ENCODE measurements at regions not wholly inside any gene's neighbourhood (a gene's known extent, or its start where the extent isn't known, plus 50 kb on each side); places are given as distances from the start of the nearest gene placed in this dataset.
"Not testable (repeated sequence)": the region's sequence is repeated elsewhere in the genome, so short reads cannot be mapped to it uniquely, and the experiment has no call there.

GRCh38 chr3:159675285-159675684 lies 313.4 kb upstream of the IL12A start:
- Histone ChIP-seq H3K4me1 (ENCODE audit: control insufficient read depth in 1 of 2, insufficient read depth in 2 of 2, low read length in 2 of 2) (no peaks in the 10 kb centered on the region), H3K36me3 (ENCODE audit: control insufficient read depth in 1 of 2, insufficient read depth in 2 of 2, low read length in 1 of 2) (no peaks in the 10 kb centered on the region), H3K9me3 (ENCODE audit: control insufficient read depth, low read length) (no peaks in the 10 kb centered on the region), H3K27ac (ENCODE audit: low read depth in 1 of 2, low read length in 2 of 2) (no peak overlapping the region), H3K27me3 (ENCODE audit: control insufficient read depth in 1 of 2, insufficient read depth in 2 of 2, low read length in 1 of 2) (no peaks in the 10 kb centered on the region), H3K4me3 (ENCODE audit: low read length in 2 of 2) (no peak overlapping the region)
- WGBS, 2 donors, result 91 to 95% methylated on average over 4 of the region's 4 CpGs
- ATAC-seq (ENCODE audit: low FRiP score) (no peak), DNase-seq (no peak)
- intact Hi-C loops (cut with DNase I), result no loop called here

DNA sequence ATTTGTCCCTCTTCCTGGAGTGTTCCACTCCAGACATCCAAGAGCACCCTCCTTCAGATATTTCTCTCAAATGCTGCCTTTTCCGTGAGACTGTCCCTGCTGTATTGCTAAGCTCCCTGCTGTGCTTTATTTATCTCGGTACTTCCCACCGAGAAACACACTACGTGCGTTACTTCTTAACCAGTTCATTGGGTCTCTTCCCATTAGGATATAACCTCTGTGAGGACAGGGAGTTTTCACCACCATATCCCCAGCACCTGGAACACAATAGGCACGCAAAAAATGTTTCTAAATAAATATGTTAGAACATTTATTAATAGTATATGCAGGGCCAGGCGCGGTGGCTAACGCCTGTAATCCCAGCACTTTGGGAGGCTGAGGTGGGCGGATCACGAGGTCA lies 308.7 kb upstream of the IL12A start:
- no peak overlapping the region for H3K27ac ChIP-seq (ENCODE audit: low read depth in 1 of 2, low read length in 2 of 2)
- H3K4me1 ChIP-seq (ENCODE audit: control insufficient read depth in 1 of 2, insufficient read depth in 2 of 2, low read length in 2 of 2), result no peaks in the 10 kb centered on the region
- H3K9me3 ChIP-seq (ENCODE audit: control insufficient read depth, low read length), result no peaks in the 10 kb centered on the region
- no peak overlapping the region for H3K4me3 ChIP-seq (ENCODE audit: low read length in 2 of 2)
- no peaks in the 10 kb centered on the region for H3K36me3 ChIP-seq (ENCODE audit: control insufficient read depth in 1 of 2, insufficient read depth in 2 of 2, low read length in 1 of 2)
- no peak for DNase-seq
- no peak for ATAC-seq (ENCODE audit: low FRiP score)
- no peaks in the 10 kb centered on the region for H3K27me3 ChIP-seq (ENCODE audit: control insufficient read depth in 1 of 2, insufficient read depth in 2 of 2, low read length in 1 of 2)
- WGBS, 2 donors, result 82% methylated on average over 11 of the region's 11 CpGs
- intact Hi-C loops (cut with DNase I), result no loop called here

DNA sequence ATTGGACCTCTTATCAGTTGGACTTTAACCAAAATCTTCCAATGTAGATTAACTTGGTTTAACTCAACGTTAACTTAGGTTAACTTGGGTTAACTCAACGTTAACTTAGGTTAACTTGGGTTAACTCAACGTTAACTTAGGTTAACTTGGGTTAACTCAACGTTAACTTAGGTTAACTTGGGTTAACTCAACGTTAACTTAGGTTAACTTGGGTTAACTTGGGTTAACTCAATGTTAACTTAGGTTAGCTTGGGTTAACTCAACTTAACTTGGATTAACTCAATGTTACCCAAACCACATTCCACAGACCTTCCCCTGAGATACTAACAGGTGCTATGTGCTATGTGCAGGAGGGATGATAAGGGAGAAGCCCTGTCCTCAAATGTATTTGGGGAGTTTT lies 306.9 kb upstream of the IL12A start:
- H3K4me3 ChIP-seq (ENCODE audit: low read length in 2 of 2); H3K4me1 ChIP-seq (ENCODE audit: control insufficient read depth in 1 of 2, insufficient read depth in 2 of 2, low read length in 2 of 2); intact Hi-C loops (cut with DNase I); H3K27me3 ChIP-seq (ENCODE audit: control insufficient read depth in 1 of 2, insufficient read depth in 2 of 2, low read length in 1 of 2); H3K27ac ChIP-seq (ENCODE audit: low read depth in 1 of 2, low read length in 2 of 2); DNase-seq; H3K36me3 ChIP-seq (ENCODE audit: control insufficient read depth in 1 of 2, insufficient read depth in 2 of 2, low read length in 1 of 2); ATAC-seq (ENCODE audit: low FRiP score); H3K9me3 ChIP-seq (ENCODE audit: control insufficient read depth, low read length): not testable (repeated sequence)
- 71 to 74% methylated on average over 5 of the region's 5 CpGs for WGBS, 2 donors

- intact Hi-C loops (cut with DNase I), result no loop called here
- no peaks in the 10 kb centered on the region for H3K27me3 ChIP-seq (ENCODE audit: control insufficient read depth in 1 of 2, insufficient read depth in 2 of 2, low read length in 1 of 2)
- no peaks in the 10 kb centered on the region for H3K9me3 ChIP-seq (ENCODE audit: control insufficient read depth, low read length)
- DNase-seq, result no peak
- H3K36me3 ChIP-seq (ENCODE audit: control insufficient read depth in 1 of 2, insufficient read depth in 2 of 2, low read length in 1 of 2), result no peaks in the 10 kb centered on the region
- no peaks in the 10 kb centered on the region for H3K4me1 ChIP-seq (ENCODE audit: control insufficient read depth in 1 of 2, insufficient read depth in 2 of 2, low read length in 2 of 2)
- ATAC-seq (ENCODE audit: low FRiP score), result no peak
- no peak overlapping the region for H3K4me3 ChIP-seq (ENCODE audit: low read length in 2 of 2)
- H3K27ac ChIP-seq (ENCODE audit: low read depth in 1 of 2, low read length in 2 of 2), result no peak overlapping the region
These were observed 302.8 kb upstream of the IL12A start for GRCh38 chr3:159685801-159686200.

- DNase-seq, result no peak
- Histone ChIP-seq H3K9me3 (ENCODE audit: control insufficient read depth, low read length) (no peaks in the 10 kb centered on the region), H3K27ac (ENCODE audit: low read depth in 1 of 2, low read length in 2 of 2) (no peak overlapping the region), H3K4me3 (ENCODE audit: low read length in 2 of 2) (no peak overlapping the region), H3K36me3 (ENCODE audit: control insufficient read depth in 1 of 2, insufficient read depth in 2 of 2, low read length in 1 of 2) (no peaks in the 10 kb centered on the region), H3K4me1 (ENCODE audit: control insufficient read depth in 1 of 2, insufficient read depth in 2 of 2, low read length in 2 of 2) (no peaks in the 10 kb centered on the region), H3K27me3 (ENCODE audit: control insufficient read depth in 1 of 2, insufficient read depth in 2 of 2, low read length in 1 of 2) (no peaks in the 10 kb centered on the region)
- no peak for ATAC-seq (ENCODE audit: low FRiP score)
- intact Hi-C loops (cut with DNase I), result no loop called here
- WGBS, 2 donors, result 57% methylated on average over 4 of the region's 4 CpGs
These were observed 295.4 kb upstream of the IL12A start for GRCh38 chr3:159693226-159693625.

GRCh38 chr3:159711560-159712333 lies 276.9 kb upstream of the IL12A start:
- peaks cover 1% of the 10 kb centered on the region for H3K9me3 ChIP-seq (ENCODE audit: control insufficient read depth, low read length)
- no peak overlapping the region for H3K4me3 ChIP-seq (ENCODE audit: low read length in 2 of 2)
- H3K27me3 ChIP-seq (ENCODE audit: control insufficient read depth in 1 of 2, insufficient read depth in 2 of 2, low read length in 1 of 2), result no peaks in the 10 kb centered on the region
- H3K36me3 ChIP-seq (ENCODE audit: control insufficient read depth in 1 of 2, insufficient read depth in 2 of 2, low read length in 1 of 2), result no peaks in the 10 kb centered on the region
- 24 to 26% methylated on average over 7 of the region's 7 CpGs for WGBS, 2 donors
- DNase-seq (peak in 1 of 2 donors; percentile 72), ATAC-seq (ENCODE audit: low FRiP score) (peak; percentile 77)
- intact Hi-C loops (cut with DNase I), result no loop called here
- H3K27ac ChIP-seq (ENCODE audit: low read depth in 1 of 2, low read length in 2 of 2), result peak overlapping the region in 1 of 2 donors; percentile 51
- H3K4me1 ChIP-seq (ENCODE audit: control insufficient read depth in 1 of 2, insufficient read depth in 2 of 2, low read length in 2 of 2), result peaks cover 0 to 2% of the 10 kb centered on the region in 2 donors

- no peaks in the 10 kb centered on the region for H3K9me3 ChIP-seq (ENCODE audit: control insufficient read depth, low read length)
- WGBS, 2 donors, result 71 to 78% methylated on average over 2 of the region's 2 CpGs
- H3K36me3 ChIP-seq (ENCODE audit: control insufficient read depth in 1 of 2, insufficient read depth in 2 of 2, low read length in 1 of 2), result no peaks in the 10 kb centered on the region
- DNase-seq (no peak), ATAC-seq (ENCODE audit: low FRiP score) (no peak)
- H3K4me1 ChIP-seq (ENCODE audit: control insufficient read depth in 1 of 2, insufficient read depth in 2 of 2, low read length in 2 of 2), result no peaks in the 10 kb centered on the region
- H3K4me3 ChIP-seq (ENCODE audit: low read length in 2 of 2), result no peak overlapping the region
- no peaks in the 10 kb centered on the region for H3K27me3 ChIP-seq (ENCODE audit: control insufficient read depth in 1 of 2, insufficient read depth in 2 of 2, low read length in 1 of 2)
- no peak overlapping the region for H3K27ac ChIP-seq (ENCODE audit: low read depth in 1 of 2, low read length in 2 of 2)
- intact Hi-C loops (cut with DNase I), result no loop called here
These were observed 267.3 kb upstream of the IL12A start for GRCh38 chr3:159721324-159721723.

DNA sequence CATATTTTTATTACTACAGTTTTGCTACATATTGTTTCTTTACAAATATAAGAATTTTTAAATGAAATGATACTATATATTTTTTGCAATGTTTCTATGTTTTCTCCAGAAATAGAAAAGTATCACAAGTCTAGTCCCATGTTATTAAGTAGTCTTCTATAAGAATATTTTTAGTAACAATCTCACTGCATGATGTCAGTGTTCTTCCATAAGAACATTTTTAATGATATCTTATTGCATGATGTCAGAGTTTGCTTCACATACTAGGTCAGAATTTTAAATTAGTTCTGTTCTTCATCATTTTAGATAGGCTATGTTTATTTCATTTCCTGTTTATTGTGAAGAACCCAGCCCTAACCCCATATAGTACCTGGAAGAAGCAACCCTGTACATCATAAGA lies 265.3 kb upstream of the IL12A start:
- H3K27ac ChIP-seq (ENCODE audit: low read depth in 1 of 2, low read length in 2 of 2), result no peak overlapping the region
- DNase-seq, result no peak
- no peaks in the 10 kb centered on the region for H3K27me3 ChIP-seq (ENCODE audit: control insufficient read depth in 1 of 2, insufficient read depth in 2 of 2, low read length in 1 of 2)
- intact Hi-C loops (cut with DNase I), result no loop called here
- H3K4me1 ChIP-seq (ENCODE audit: control insufficient read depth in 1 of 2, insufficient read depth in 2 of 2, low read length in 2 of 2), result no peaks in the 10 kb centered on the region
- H3K4me3 ChIP-seq (ENCODE audit: low read length in 2 of 2), result no peak overlapping the region
- H3K36me3 ChIP-seq (ENCODE audit: control insufficient read depth in 1 of 2, insufficient read depth in 2 of 2, low read length in 1 of 2), result no peaks in the 10 kb centered on the region
- no peak for ATAC-seq (ENCODE audit: low FRiP score)
- H3K9me3 ChIP-seq (ENCODE audit: control insufficient read depth, low read length), result no peaks in the 10 kb centered on the region

DNA sequence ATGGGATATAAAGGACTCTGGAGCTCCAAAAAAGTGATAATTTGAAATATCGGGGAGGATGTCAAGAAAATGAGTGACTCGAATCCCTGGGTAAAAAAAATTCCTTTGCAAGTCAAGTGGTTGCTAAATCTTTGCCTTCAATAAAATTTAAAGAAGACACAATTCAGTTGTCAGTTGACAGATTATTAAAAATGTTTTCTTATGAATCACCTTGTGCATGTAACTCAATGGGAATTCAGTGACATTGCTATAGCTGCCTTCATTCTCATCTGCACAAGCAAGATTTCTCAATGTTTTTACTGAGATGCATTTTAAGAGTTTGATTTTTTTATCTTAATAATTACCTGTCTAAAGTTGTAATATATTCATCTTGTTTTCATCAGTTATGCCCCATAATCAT lies 264.0 kb upstream of the IL12A start:
- no peak overlapping the region for H3K4me3 ChIP-seq (ENCODE audit: low read length in 2 of 2)
- no peaks in the 10 kb centered on the region for H3K4me1 ChIP-seq (ENCODE audit: control insufficient read depth in 1 of 2, insufficient read depth in 2 of 2, low read length in 2 of 2)
- no peaks in the 10 kb centered on the region for H3K27me3 ChIP-seq (ENCODE audit: control insufficient read depth in 1 of 2, insufficient read depth in 2 of 2, low read length in 1 of 2)
- no peaks in the 10 kb centered on the region for H3K9me3 ChIP-seq (ENCODE audit: control insufficient read depth, low read length)
- DNase-seq (no peak), ATAC-seq (ENCODE audit: low FRiP score) (no peak)
- intact Hi-C loops (cut with DNase I), result no loop called here
- no peaks in the 10 kb centered on the region for H3K36me3 ChIP-seq (ENCODE audit: control insufficient read depth in 1 of 2, insufficient read depth in 2 of 2, low read length in 1 of 2)
- WGBS, 2 donors, result 90 to 92% methylated on average over 2 of the region's 2 CpGs
- H3K27ac ChIP-seq (ENCODE audit: low read depth in 1 of 2, low read length in 2 of 2), result no peak overlapping the region
